HL-60 (cell line): ENCODE measurements at regions not wholly inside any gene's neighbourhood (a gene's known extent, or its start where the extent isn't known, plus 50 kb on each side); places are given as distances from the start of the nearest gene placed in this dataset.
A peak's percentile ranks its signal among the peaks of the same experiment; 100 is the strongest.

Experiments
- DNase-seq, 2 experiments: peaks; one replicate each; pipeline ENCODE4 v3.0.0-alpha.2; 2010 to 2020; ENCODE audit warnings: low read depth in 1 of 2, low spot score in 1 of 2
- H3K27ac ChIP-seq: fragments of 250-450 bp; sonication (Bioruptor Pico); replicated peaks from 2 replicates; pipeline ENCODE4 v1.5.1; 2020; ENCODE audit warnings: mild to moderate bottlenecking, moderate library complexity
- H3K27me3 ChIP-seq: fragments of 250-450 bp; sonication (Bioruptor Pico); 2 replicates; pipeline ENCODE4 v1.5.1; 2021; ENCODE audit warnings: mild to moderate bottlenecking, moderate library complexity; ENCODE audit not compliant: insufficient read depth, poor library complexity, severe bottlenecking
- H3K4me3 ChIP-seq: replicated peaks from 2 replicates; pipeline ENCODE4 v1.5.1; 2011; ENCODE audit warnings: mild to moderate bottlenecking, control low read depth, low read length; ENCODE audit not compliant: insufficient read depth
- GABPA ChIP-seq: IDR thresholded peaks from 2 replicates; pipeline ENCODE4 v1.6.1; 2012; ENCODE audit warnings: low read depth
- POLR2AphosphoS5 ChIP-seq: IDR thresholded peaks from 2 replicates; pipeline ENCODE4 v1.6.1; 2012; ENCODE audit warnings: low read depth
- REST ChIP-seq: IDR thresholded peaks from 2 replicates; pipeline ENCODE4 v1.6.1; 2012; ENCODE audit warnings: low read depth; ENCODE audit not compliant: insufficient replicate concordance
- SPI1 ChIP-seq: IDR thresholded peaks from 2 replicates; pipeline ENCODE4 v1.6.1; 2012; ENCODE audit warnings: low read depth, mild to moderate bottlenecking, borderline replicate concordance
- TF ChIP-seq, protein P1 (sequence below): IDR thresholded peaks from one replicate; pipeline ENCODE4 v1.5.1; 2011; ENCODE audit warnings: low read length, control low read depth, inconsistent platforms; ENCODE audit not compliant: insufficient read depth

- DNase-seq = no peak
- TF ChIP-seq REST (no peak), POLR2AphosphoS5 (no peak)
- TF ChIP-seq, protein P1, sequence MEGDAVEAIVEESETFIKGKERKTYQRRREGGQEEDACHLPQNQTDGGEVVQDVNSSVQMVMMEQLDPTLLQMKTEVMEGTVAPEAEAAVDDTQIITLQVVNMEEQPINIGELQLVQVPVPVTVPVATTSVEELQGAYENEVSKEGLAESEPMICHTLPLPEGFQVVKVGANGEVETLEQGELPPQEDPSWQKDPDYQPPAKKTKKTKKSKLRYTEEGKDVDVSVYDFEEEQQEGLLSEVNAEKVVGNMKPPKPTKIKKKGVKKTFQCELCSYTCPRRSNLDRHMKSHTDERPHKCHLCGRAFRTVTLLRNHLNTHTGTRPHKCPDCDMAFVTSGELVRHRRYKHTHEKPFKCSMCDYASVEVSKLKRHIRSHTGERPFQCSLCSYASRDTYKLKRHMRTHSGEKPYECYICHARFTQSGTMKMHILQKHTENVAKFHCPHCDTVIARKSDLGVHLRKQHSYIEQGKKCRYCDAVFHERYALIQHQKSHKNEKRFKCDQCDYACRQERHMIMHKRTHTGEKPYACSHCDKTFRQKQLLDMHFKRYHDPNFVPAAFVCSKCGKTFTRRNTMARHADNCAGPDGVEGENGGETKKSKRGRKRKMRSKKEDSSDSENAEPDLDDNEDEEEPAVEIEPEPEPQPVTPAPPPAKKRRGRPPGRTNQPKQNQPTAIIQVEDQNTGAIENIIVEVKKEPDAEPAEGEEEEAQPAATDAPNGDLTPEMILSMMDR = no peak
- no peak overlapping the region for H3K27ac ChIP-seq
- no peaks in the 10 kb centered on the region for H3K27me3 ChIP-seq
- no peak overlapping the region for H3K4me3 ChIP-seq
Observed at GRCh38 chr12:88419794-88420193, 160.5 kb downstream of the KITLG start.

GRCh38 chr12:88420457-88420856 lies 159.8 kb downstream of the KITLG start:
- peak in 1 of 2 experiments; percentile 8 for DNase-seq
- TF ChIP-seq SPI1 (no peak), GABPA (no peak), REST (no peak), POLR2AphosphoS5 (no peak)
- TF ChIP-seq, protein P1 = no peak
- Histone ChIP-seq H3K27me3 (no peaks in the 10 kb centered on the region), H3K27ac (no peak overlapping the region), H3K4me3 (no peak overlapping the region)

DNA sequence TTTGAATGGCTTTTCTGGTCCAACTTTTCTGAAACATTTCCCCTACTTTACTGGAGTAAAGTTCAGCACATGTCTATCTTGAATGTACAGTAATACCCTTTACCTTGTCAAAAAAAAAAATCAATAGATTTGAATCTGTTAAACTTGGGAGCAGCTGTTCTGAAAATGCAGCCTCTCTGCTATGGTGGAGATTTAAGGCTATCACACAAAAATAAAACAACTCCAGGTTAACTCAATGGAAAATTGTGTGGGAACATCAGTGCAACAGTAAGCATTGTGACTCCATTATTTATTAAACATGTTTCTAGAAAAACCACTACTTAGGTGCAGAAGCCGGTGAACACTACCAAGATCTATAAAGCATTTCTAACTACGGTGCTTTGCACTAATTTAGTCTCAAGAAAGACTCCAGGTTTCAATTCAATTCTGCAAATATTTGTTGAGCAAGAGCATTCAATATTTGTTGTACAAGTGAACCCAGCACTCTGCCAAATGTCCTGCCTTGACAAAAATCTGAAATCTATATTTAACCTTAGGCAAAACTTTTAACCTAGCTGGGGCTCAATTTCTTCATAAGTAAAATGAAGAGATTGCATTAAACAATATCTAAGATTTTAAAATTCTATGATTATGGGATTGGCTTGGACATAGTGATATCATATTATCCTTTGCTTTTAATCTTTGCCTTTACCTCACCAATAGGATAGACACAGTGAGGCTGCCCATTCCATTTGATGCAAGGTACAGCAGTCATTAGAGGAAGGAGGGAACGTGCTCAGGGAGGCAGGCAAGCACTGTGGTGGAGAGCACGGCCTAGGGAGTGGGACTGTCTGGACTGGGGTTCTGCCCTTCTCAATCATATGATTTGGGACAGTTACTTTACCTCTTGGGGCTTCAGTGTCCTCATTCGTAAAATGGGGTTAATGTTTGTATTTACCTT lies 155.2 kb downstream of the KITLG start:
- Histone ChIP-seq H3K27ac (no peak overlapping the region), H3K4me3 (no peak overlapping the region), H3K27me3 (no peaks in the 10 kb centered on the region)
- TF ChIP-seq POLR2AphosphoS5 (no peak), SPI1 (no peak), GABPA (no peak), REST (no peak)
- TF ChIP-seq, protein P1 = no peak
- DNase-seq = no peak
